CD4-positive, alpha-beta T cell treated with Interferon alpha-2 for 1 hour (primary cell): ENCODE measurements at regions not wholly inside any gene's neighbourhood (a gene's known extent, or its start where the extent isn't known, plus 50 kb on each side); places are given as distances from the start of the nearest gene placed in this dataset.
"Not testable (repeated sequence)": the region's sequence is repeated elsewhere in the genome, so short reads cannot be mapped to it uniquely, and the experiment has no call there.

Source experiments
- DNase-seq, 2 donors: peaks; one replicate each; pipeline ENCODE4 v3.0.0-alpha.2; 2020 to 2022

GRCh38 chr4:18180892-18181291 is 159.3 kb upstream of the LCORL start:
- no peak for DNase-seq

- no peak for DNase-seq
These were observed 158.6 kb upstream of the LCORL start for GRCh38 chr4:18180122-18180521.

- no peak for DNase-seq
These were observed 150.3 kb upstream of the LCORL start for GRCh38 chr4:18171896-18172295.

GRCh38 chr4:18167831-18168230 is 146.3 kb upstream of the LCORL start:
- DNase-seq, result no peak

- DNase-seq, result no peak
These were observed 145.4 kb upstream of the LCORL start for GRCh38 chr4:18166925-18167324.

GRCh38 chr4:18162453-18162852 is 140.9 kb upstream of the LCORL start:
- DNase-seq, result no peak

- not testable (repeated sequence) for DNase-seq
These were observed 137.8 kb upstream of the LCORL start for GRCh38 chr4:18159117-18159912.

GRCh38 chr4:18155067-18156041 is 133.8 kb upstream of the LCORL start:
- DNase-seq, result no peak

GRCh38 chr4:18138076-18138665 is 116.6 kb upstream of the LCORL start:
- no peak for DNase-seq

GRCh38 chr4:18134111-18134510 is 112.6 kb upstream of the LCORL start:
- DNase-seq, result no peak

GRCh38 chr4:18130256-18130655 is 108.7 kb upstream of the LCORL start:
- no peak for DNase-seq

- no peak for DNase-seq
These were observed 106.7 kb upstream of the LCORL start for GRCh38 chr4:18128241-18128640.

- no peak for DNase-seq
These were observed 105.5 kb upstream of the LCORL start for GRCh38 chr4:18127030-18127429.

GRCh38 chr4:18113710-18114331 is 92.3 kb upstream of the LCORL start:
- DNase-seq, result no peak

- no peak for DNase-seq
These were observed 89.5 kb upstream of the LCORL start for GRCh38 chr4:18111081-18111480.

- no peak for DNase-seq
These were observed 88.5 kb upstream of the LCORL start for GRCh38 chr4:18110099-18110498.

- no peak for DNase-seq
These were observed 88.1 kb upstream of the LCORL start for GRCh38 chr4:18109676-18110075.

- DNase-seq, result not testable (repeated sequence)
These were observed 86.4 kb upstream of the LCORL start for GRCh38 chr4:18107848-18108528.

- DNase-seq, result no peak
These were observed 85.1 kb upstream of the LCORL start for GRCh38 chr4:18106620-18107019.

GRCh38 chr4:18105030-18106011 is 83.8 kb upstream of the LCORL start:
- DNase-seq, result no peak
